ENCODE measurements at regions not wholly inside any gene's neighbourhood (a gene's known extent, or its start where the extent isn't known, plus 50 kb on each side); places are given as distances from the start of the nearest gene placed in this dataset.

DNA sequence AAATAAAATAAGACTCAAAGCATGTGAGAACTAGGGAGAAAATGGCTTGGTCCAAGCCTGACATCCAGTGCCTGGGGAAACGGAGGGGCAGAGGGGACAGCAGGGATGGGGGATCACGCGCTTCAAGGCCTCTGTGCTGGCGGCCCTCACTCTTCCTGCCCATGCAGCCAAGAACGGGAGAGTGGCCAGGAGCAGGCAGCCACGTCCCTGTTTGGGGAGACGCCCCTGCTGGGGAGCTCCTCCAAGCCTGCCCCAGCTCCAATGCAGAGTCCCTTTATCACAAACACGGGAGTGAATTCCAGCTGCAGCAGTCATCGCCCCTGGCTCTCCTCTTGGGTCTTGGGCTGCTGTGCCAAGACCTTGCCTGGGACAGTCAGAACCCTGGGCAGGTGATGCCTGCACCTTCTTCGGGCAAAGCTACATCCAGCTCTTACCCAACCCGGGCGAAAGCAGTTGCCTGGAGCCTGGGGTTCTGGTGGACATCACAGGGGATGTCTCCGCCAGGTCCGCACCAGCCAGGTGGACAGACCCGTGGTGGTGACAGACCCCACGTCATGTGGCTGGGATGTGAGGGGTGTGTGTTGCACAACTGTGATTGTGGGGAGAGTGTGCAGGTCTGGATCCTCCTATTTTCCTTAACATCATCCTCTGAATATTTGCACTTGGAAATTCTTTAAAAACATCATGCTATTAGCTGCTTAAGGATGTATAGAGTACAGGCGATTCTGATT lies 1391.3 kb downstream of the BRD1 start:
- Histone ChIP-seq H3K4me1 (ENCODE audit: control insufficient read depth, insufficient read depth, low read length) (no peaks in the 10 kb centered on the region), H3K14ac (replicated peaks; ENCODE audit: low read depth, low read length) (no peak overlapping the region), H3K27ac (ENCODE audit: insufficient read depth, low read length) (no peak overlapping the region), H2BK15ac (ENCODE audit: low read depth, low read length) (no peak overlapping the region), H3K4ac (ENCODE audit: low read depth, low read length) (no peak overlapping the region), H3K4me2 (ENCODE audit: low read depth, low read length) (no peak overlapping the region), H3K56ac (ENCODE audit: extremely low read depth, insufficient read depth, low read length) (no peak overlapping the region), H4K5ac (ENCODE audit: low read depth, low read length) (no peak overlapping the region), H3K4me3 (ENCODE audit: insufficient read depth, low read depth, low read length) (no peak overlapping the region), H3K27me3 (ENCODE audit: control insufficient read depth, insufficient read depth, low read length) (no peaks in the 10 kb centered on the region), H3K23ac (ENCODE audit: low read depth, low read length) (no peak overlapping the region), H2AK5ac (ENCODE audit: low read depth, low read length) (no peak overlapping the region), H3K36me3 (ENCODE audit: control insufficient read depth, insufficient read depth, low read length) (no peaks in the 10 kb centered on the region), H2AK9ac (replicated peaks; ENCODE audit: low read depth, low read length, poor library complexity) (no peak overlapping the region), H2BK20ac (ENCODE audit: low read depth, low read length) (no peak overlapping the region), H2BK5ac (ENCODE audit: low read depth, low read length, poor library complexity, severe bottlenecking) (no peak overlapping the region), H4K20me1 (ENCODE audit: insufficient read depth, low read length) (no peaks in the 10 kb centered on the region), H3K9me3 (ENCODE audit: control insufficient read depth, insufficient read depth, low read length) (peaks cover 64% of the 10 kb centered on the region), H4K8ac (ENCODE audit: low read depth in 2 of 2, low read length in 2 of 2) (no peak overlapping the region), H2BK120ac (ENCODE audit: low read depth, low read length) (no peak overlapping the region), H3K18ac (ENCODE audit: low read depth, low read length) (no peak overlapping the region), H3K9ac (ENCODE audit: low read depth, low read length) (no peak overlapping the region), H2AFZ (replicated peaks; ENCODE audit: low read length, poor library complexity) (no peak overlapping the region), H3K79me1 (ENCODE audit: low read depth in 1 of 2, low read length in 2 of 2) (no peaks in the 10 kb centered on the region), H4K91ac (ENCODE audit: insufficient read depth, low read depth, low read length) (no peak overlapping the region), H3K9me1 (ENCODE audit: insufficient read depth, low read length) (no peaks in the 10 kb centered on the region)
- CTCF ChIA-PET = no interaction called here
- ATAC-seq (ENCODE audit: low read depth) (no peak), DNase-seq (no peak)
- TF ChIP-seq SMC3 (IDR thresholded peaks at IDR 0.05; ENCODE audit: low read depth, low read length) = no peak
- no peak for TF ChIP-seq CEBPB (IDR thresholded peaks at IDR 0.05; ENCODE audit: low read depth, low read length)
- TF ChIP-seq POLR2A (IDR thresholded peaks at IDR 0.05; ENCODE audit: low read depth, low read length) = no peak
- no peak for TF ChIP-seq RAD21 (IDR thresholded peaks at IDR 0.05; ENCODE audit: low read length)
- TF ChIP-seq, protein P1, sequence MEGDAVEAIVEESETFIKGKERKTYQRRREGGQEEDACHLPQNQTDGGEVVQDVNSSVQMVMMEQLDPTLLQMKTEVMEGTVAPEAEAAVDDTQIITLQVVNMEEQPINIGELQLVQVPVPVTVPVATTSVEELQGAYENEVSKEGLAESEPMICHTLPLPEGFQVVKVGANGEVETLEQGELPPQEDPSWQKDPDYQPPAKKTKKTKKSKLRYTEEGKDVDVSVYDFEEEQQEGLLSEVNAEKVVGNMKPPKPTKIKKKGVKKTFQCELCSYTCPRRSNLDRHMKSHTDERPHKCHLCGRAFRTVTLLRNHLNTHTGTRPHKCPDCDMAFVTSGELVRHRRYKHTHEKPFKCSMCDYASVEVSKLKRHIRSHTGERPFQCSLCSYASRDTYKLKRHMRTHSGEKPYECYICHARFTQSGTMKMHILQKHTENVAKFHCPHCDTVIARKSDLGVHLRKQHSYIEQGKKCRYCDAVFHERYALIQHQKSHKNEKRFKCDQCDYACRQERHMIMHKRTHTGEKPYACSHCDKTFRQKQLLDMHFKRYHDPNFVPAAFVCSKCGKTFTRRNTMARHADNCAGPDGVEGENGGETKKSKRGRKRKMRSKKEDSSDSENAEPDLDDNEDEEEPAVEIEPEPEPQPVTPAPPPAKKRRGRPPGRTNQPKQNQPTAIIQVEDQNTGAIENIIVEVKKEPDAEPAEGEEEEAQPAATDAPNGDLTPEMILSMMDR (conservative IDR thresholded peaks at IDR 0.05; ENCODE audit: low read depth, low read length) = no peak
- TF ChIP-seq RCOR1 (IDR thresholded peaks at IDR 0.05; ENCODE audit: insufficient replicate concordance, low read length) = no peak
- TF ChIP-seq, protein P2, sequence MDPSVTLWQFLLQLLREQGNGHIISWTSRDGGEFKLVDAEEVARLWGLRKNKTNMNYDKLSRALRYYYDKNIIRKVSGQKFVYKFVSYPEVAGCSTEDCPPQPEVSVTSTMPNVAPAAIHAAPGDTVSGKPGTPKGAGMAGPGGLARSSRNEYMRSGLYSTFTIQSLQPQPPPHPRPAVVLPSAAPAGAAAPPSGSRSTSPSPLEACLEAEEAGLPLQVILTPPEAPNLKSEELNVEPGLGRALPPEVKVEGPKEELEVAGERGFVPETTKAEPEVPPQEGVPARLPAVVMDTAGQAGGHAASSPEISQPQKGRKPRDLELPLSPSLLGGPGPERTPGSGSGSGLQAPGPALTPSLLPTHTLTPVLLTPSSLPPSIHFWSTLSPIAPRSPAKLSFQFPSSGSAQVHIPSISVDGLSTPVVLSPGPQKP (IDR thresholded peaks at IDR 0.05; ENCODE audit: borderline replicate concordance, low read depth, low read length) = no peak
- TF ChIP-seq, protein P3, sequence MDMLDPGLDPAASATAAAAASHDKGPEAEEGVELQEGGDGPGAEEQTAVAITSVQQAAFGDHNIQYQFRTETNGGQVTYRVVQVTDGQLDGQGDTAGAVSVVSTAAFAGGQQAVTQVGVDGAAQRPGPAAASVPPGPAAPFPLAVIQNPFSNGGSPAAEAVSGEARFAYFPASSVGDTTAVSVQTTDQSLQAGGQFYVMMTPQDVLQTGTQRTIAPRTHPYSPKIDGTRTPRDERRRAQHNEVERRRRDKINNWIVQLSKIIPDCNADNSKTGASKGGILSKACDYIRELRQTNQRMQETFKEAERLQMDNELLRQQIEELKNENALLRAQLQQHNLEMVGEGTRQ (IDR thresholded peaks at IDR 0.05; ENCODE audit: low read depth, low read length) = no peak
- no peak for TF ChIP-seq BHLHE40 (IDR thresholded peaks at IDR 0.05; ENCODE audit: low read depth, low read length)
- TF ChIP-seq FOS (IDR thresholded peaks at IDR 0.05; ENCODE audit: low read depth, low read length) = no peak
- TF ChIP-seq NFE2L2 (IDR thresholded peaks at IDR 0.05; ENCODE audit: low read depth, low read length) = no peak
- no peak for TF ChIP-seq RFX5 (IDR thresholded peaks at IDR 0.05; ENCODE audit: low read depth, low read length)
- TF ChIP-seq MAZ (IDR thresholded peaks at IDR 0.05; ENCODE audit: borderline replicate concordance, low read depth, low read length) = no peak
- dilution Hi-C loops (cut with HindIII; ENCODE audit: low sequenced_read_pairs, unreplicated experiment) = no loop called here
- no TSS peak for BruUV-seq (replicated peaks)
- POLR2A ChIA-PET (ENCODE audit: unreplicated experiment) = no interaction called here
- in situ Hi-C loops (cut with MboI; ENCODE audit: low sequenced_read_pairs) = no loop called here
- 80% methylated on average over 1 of the region's 17 CpGs; no CpG with 5 or more reads in 1 of the 2 experiments for WGBS, 2 experiments (ENCODE audit: extremely low coverage in 2 of 2, insufficient read length in 1 of 2)
- intact Hi-C loops (cut with micrococcal nuclease) = no loop called here

Data from IMR-90 (cell line).